ENCODE measurements at regions not wholly inside any gene's neighbourhood (a gene's known extent, or its start where the extent isn't known, plus 50 kb on each side); places are given as distances from the start of the nearest gene placed in this dataset.

DNA sequence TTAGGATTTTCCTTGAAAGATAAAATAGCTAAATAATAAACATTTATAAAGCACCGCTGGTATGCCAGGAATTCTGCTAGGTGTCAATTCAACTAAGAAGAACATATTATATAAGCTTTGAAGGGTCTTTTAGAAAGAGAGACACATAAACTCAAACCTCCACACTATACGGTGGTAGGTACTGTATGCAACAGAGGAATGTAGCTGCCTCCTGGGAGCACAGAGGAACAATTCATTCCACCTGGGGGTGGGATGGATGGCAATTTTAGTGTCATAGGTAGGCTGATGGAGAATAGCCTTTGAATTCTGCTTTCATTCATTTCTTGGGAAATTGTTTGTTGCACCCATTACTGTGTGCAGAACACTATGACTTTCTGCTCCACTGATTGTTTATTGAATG, 447.1 kb upstream of the MAP3K7 start:
- no peak overlapping the region for H3K4me3 ChIP-seq (ENCODE audit: low read length)
- no peak for DNase-seq (ENCODE audit: low read depth)
- TF ChIP-seq, protein P1, sequence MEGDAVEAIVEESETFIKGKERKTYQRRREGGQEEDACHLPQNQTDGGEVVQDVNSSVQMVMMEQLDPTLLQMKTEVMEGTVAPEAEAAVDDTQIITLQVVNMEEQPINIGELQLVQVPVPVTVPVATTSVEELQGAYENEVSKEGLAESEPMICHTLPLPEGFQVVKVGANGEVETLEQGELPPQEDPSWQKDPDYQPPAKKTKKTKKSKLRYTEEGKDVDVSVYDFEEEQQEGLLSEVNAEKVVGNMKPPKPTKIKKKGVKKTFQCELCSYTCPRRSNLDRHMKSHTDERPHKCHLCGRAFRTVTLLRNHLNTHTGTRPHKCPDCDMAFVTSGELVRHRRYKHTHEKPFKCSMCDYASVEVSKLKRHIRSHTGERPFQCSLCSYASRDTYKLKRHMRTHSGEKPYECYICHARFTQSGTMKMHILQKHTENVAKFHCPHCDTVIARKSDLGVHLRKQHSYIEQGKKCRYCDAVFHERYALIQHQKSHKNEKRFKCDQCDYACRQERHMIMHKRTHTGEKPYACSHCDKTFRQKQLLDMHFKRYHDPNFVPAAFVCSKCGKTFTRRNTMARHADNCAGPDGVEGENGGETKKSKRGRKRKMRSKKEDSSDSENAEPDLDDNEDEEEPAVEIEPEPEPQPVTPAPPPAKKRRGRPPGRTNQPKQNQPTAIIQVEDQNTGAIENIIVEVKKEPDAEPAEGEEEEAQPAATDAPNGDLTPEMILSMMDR (conservative IDR thresholded peaks at IDR 0.05; ENCODE audit: low read length): no peak

- no peak for DNase-seq (ENCODE audit: low read depth)
- TF ChIP-seq, protein P1 (conservative IDR thresholded peaks at IDR 0.05; ENCODE audit: low read length): no peak
- no peak overlapping the region for H3K4me3 ChIP-seq (ENCODE audit: low read length)
Observed at GRCh38 chr6:91031581-91031980, 444.7 kb upstream of the MAP3K7 start.

- TF ChIP-seq, protein P1 (conservative IDR thresholded peaks at IDR 0.05; ENCODE audit: low read length): no peak
- DNase-seq (ENCODE audit: low read depth): no peak
- no peak overlapping the region for H3K4me3 ChIP-seq (ENCODE audit: low read length)
Observed at GRCh38 chr6:91029211-91029610, 442.3 kb upstream of the MAP3K7 start.

GRCh38 chr6:91023529-91023928, 436.7 kb upstream of the MAP3K7 start:
- DNase-seq (ENCODE audit: low read depth): no peak
- H3K4me3 ChIP-seq (ENCODE audit: low read length): no peak overlapping the region
- TF ChIP-seq, protein P1 (conservative IDR thresholded peaks at IDR 0.05; ENCODE audit: low read length): no peak

DNA sequence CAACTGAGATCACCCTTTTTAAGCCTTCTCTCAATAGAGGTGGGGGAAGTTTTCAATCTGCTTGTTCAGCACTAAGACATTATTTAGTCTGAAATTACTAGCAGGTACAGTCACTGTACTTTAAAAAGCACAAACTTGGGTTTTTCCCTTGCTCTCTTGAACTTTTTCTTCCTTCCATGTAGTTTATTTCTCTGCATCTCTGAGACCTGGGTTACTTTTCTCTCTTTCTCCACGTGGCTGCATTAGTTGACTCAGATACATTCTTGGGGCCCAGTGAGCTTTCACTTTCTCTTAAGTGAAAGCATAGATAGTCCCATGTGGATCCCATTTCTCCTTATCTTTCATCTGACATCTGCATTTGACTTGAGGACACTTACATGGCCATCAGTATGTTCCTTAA, 433.9 kb upstream of the MAP3K7 start:
- TF ChIP-seq, protein P1 (conservative IDR thresholded peaks at IDR 0.05; ENCODE audit: low read length): no peak
- H3K4me3 ChIP-seq (ENCODE audit: low read length): no peak overlapping the region
- no peak for DNase-seq (ENCODE audit: low read depth)

GRCh38 chr6:91018586-91018985, 431.7 kb upstream of the MAP3K7 start:
- DNase-seq (ENCODE audit: low read depth): no peak
- H3K4me3 ChIP-seq (ENCODE audit: low read length): no peak overlapping the region
- TF ChIP-seq, protein P1 (conservative IDR thresholded peaks at IDR 0.05; ENCODE audit: low read length): no peak

DNA sequence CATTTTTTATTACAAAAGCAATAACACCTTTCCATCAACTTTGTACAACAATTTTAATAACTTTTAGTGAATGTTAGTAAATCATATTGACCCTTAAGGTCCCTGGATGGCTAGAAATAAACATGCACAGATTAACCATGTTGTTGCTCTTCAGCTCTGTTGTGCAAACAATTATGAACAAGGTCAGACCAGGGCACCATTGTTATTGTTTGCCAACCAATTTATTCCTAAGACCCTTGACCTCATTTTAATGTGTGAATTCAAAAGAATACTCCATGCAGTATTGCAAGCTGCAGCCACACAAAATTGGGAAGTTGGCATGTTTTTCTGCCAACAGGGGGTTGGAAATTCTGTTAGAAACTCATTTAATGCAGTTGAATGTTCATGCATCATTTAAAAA, 426.6 kb upstream of the MAP3K7 start:
- no peak overlapping the region for H3K4me3 ChIP-seq (ENCODE audit: low read length)
- no peak for DNase-seq (ENCODE audit: low read depth)
- TF ChIP-seq, protein P1 (conservative IDR thresholded peaks at IDR 0.05; ENCODE audit: low read length): no peak
